Trophoblast cell (in vitro differentiated cells and primary cell): ENCODE measurements at regions not wholly inside any gene's neighbourhood (a gene's known extent, or its start where the extent isn't known, plus 50 kb on each side); places are given as distances from the start of the nearest gene placed in this dataset.
"Not testable (repeated sequence)": the region's sequence is repeated elsewhere in the genome, so short reads cannot be mapped to it uniquely, and the experiment has no call there.

Experiments used
- DNase-seq, 2 donors: peaks; one replicate each; pipeline ENCODE4 v3.0.0-alpha.2; 2016
- H2AFZ ChIP-seq: 2 replicates; pipeline ENCODE4 v1.6.1; 2013; ENCODE audit warnings: low read length, moderate library complexity, mild to moderate bottlenecking; ENCODE audit not compliant: insufficient read depth, poor library complexity
- H2AK5ac ChIP-seq: 2 replicates; pipeline ENCODE4 v1.6.1; 2013; ENCODE audit warnings: mild to moderate bottlenecking, low read length
- H2BK120ac ChIP-seq: 2 replicates; pipeline ENCODE4 v1.6.1; 2013; ENCODE audit warnings: low read length, mild to moderate bottlenecking, moderate library complexity; ENCODE audit not compliant: insufficient read depth, poor library complexity
- H2BK12ac ChIP-seq: 2 replicates; pipeline ENCODE4 v1.6.1; 2013; ENCODE audit warnings: mild to moderate bottlenecking, low read length, moderate library complexity
- H2BK5ac ChIP-seq: 2 replicates; pipeline ENCODE4 v1.6.1; 2013; ENCODE audit warnings: low read length, low read depth, moderate library complexity, mild to moderate bottlenecking; ENCODE audit not compliant: poor library complexity
- H3K14ac ChIP-seq: 2 replicates; pipeline ENCODE4 v1.6.1; 2013; ENCODE audit warnings: mild to moderate bottlenecking, low read length
- H3K18ac ChIP-seq: 2 replicates; pipeline ENCODE4 v1.6.1; 2013; ENCODE audit warnings: mild to moderate bottlenecking, low read length
- H3K23ac ChIP-seq: 2 replicates; pipeline ENCODE4 v1.6.1; 2013; ENCODE audit warnings: low read length
- H3K27ac ChIP-seq: 2 replicates; pipeline ENCODE4 v1.5.1; 2013; ENCODE audit warnings: low read depth, mild to moderate bottlenecking, inconsistent platforms, low read length, moderate library complexity
- H3K27me3 ChIP-seq: 2 replicates; pipeline ENCODE4 v1.6.1; 2013; ENCODE audit warnings: inconsistent platforms, mild to moderate bottlenecking, low read length, moderate library complexity; ENCODE audit not compliant: insufficient read depth
- H3K36me3 ChIP-seq, 2 experiments: 1 replicate in 1 of 2; 2 replicates in 1 of 2; pipeline ENCODE4 v1.6.1; 2013; ENCODE audit warnings: low read length in 2 of 2, mild to moderate bottlenecking in 2 of 2, moderate library complexity in 1 of 2; ENCODE audit not compliant: insufficient read depth in 2 of 2, control insufficient read depth in 1 of 2
- H3K4ac ChIP-seq: 2 replicates; pipeline ENCODE4 v1.6.1; 2013; ENCODE audit warnings: low read depth, mild to moderate bottlenecking, low read length, moderate library complexity
- H3K4me1 ChIP-seq, 2 experiments: 1 replicate in 1 of 2; 2 replicates in 1 of 2; pipeline ENCODE4 v1.6.1; 2013; ENCODE audit warnings: low read length in 2 of 2, mild to moderate bottlenecking in 2 of 2, moderate library complexity in 1 of 2; ENCODE audit not compliant: insufficient read depth in 2 of 2, control insufficient read depth in 1 of 2
- H3K4me2 ChIP-seq: 2 replicates; pipeline ENCODE4 v1.6.1; 2013; ENCODE audit warnings: inconsistent platforms, mild to moderate bottlenecking, low read length, moderate library complexity
- H3K4me3 ChIP-seq: 2 replicates; pipeline ENCODE4 v1.5.1; 2013; ENCODE audit warnings: mild to moderate bottlenecking, low read depth, low read length, inconsistent platforms
- H3K79me1 ChIP-seq: one replicate; pipeline ENCODE4 v1.6.1; 2013; ENCODE audit warnings: low read length
- H3K79me2 ChIP-seq: 2 replicates; pipeline ENCODE4 v1.6.1; 2013; ENCODE audit warnings: low read length, mild to moderate bottlenecking; ENCODE audit not compliant: control insufficient read depth, insufficient read depth, poor library complexity
- H3K9ac ChIP-seq: 2 replicates; pipeline ENCODE4 v1.6.1; 2013; ENCODE audit warnings: mild to moderate bottlenecking, low read length
- H3K9me3 ChIP-seq: 2 replicates; pipeline ENCODE4 v1.6.1; 2013; ENCODE audit warnings: low read depth, mild to moderate bottlenecking, control low read depth, inconsistent platforms, low read length; ENCODE audit not compliant: insufficient read depth
- H4K12ac ChIP-seq: 2 replicates; pipeline ENCODE4 v1.6.1; 2013; ENCODE audit warnings: low read depth, mild to moderate bottlenecking, low read length, moderate library complexity
- H4K8ac ChIP-seq: 2 replicates; pipeline ENCODE4 v1.6.1; 2013; ENCODE audit warnings: low read depth, mild to moderate bottlenecking, low read length, moderate library complexity
- H4K91ac ChIP-seq: one replicate; pipeline ENCODE4 v1.6.1; 2013; ENCODE audit warnings: low read depth, mild to moderate bottlenecking, low read length, moderate library complexity
- WGBS: extraction: QIAGEN DNeasy Blood & Tissue Kit; methylation state at CpG from one replicate; pipeline ENCODE4 v1.1.7; 2013; ENCODE audit warnings: missing lambda C conversion rate; ENCODE audit not compliant: insufficient read length, insufficient coverage; ENCODE audit errors: extremely low coverage; 5-methylcytosine and 5-hydroxymethylcytosine counted together

DNA sequence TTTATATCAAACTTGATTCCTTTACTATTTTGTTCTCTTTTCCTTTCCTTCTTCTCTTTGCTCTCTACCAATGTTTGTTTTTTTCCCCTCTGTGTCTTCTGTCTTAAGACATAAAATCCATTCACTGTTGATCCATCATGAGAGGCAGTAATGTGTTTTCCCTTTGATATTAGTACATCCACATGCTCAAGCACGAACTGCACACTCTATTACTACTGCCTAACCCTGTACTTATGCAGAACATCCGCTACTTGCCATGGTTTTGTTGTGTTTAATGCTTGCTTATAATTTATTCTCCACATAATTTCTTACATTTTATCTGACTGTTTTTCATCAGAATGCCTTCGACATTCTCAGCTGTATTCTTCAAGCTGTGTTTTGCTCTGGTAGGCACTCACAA, 159.0 kb upstream of the PCDH9 start:
- no peak overlapping the region for H3K9ac ChIP-seq
- no peak overlapping the region for H3K4me2 ChIP-seq
- no peak for DNase-seq
- H4K91ac ChIP-seq = no peak overlapping the region
- H2BK120ac ChIP-seq = no peak overlapping the region
- WGBS = no CpG with 5 or more reads among the region's 3 CpGs
- no peak overlapping the region for H3K27ac ChIP-seq
- H2AK5ac ChIP-seq = no peak overlapping the region
- no peaks in the 10 kb centered on the region for H3K9me3 ChIP-seq
- no peak overlapping the region for H2BK12ac ChIP-seq
- H3K18ac ChIP-seq = no peak overlapping the region
- H2BK5ac ChIP-seq = no peak overlapping the region
- H4K12ac ChIP-seq = no peak overlapping the region
- H2AFZ ChIP-seq = no peak overlapping the region
- no peak overlapping the region for H3K4ac ChIP-seq
- H3K23ac ChIP-seq = no peak overlapping the region
- no peak overlapping the region for H3K4me3 ChIP-seq
- no peaks in the 10 kb centered on the region for H3K79me1 ChIP-seq
- no peak overlapping the region for H3K14ac ChIP-seq
- H3K36me3 ChIP-seq = no peaks in the 10 kb centered on the region
- no peak overlapping the region for H4K8ac ChIP-seq
- H3K79me2 ChIP-seq = no peaks in the 10 kb centered on the region
- no peaks in the 10 kb centered on the region for H3K27me3 ChIP-seq
- H3K4me1 ChIP-seq = no peaks in the 10 kb centered on the region

DNA sequence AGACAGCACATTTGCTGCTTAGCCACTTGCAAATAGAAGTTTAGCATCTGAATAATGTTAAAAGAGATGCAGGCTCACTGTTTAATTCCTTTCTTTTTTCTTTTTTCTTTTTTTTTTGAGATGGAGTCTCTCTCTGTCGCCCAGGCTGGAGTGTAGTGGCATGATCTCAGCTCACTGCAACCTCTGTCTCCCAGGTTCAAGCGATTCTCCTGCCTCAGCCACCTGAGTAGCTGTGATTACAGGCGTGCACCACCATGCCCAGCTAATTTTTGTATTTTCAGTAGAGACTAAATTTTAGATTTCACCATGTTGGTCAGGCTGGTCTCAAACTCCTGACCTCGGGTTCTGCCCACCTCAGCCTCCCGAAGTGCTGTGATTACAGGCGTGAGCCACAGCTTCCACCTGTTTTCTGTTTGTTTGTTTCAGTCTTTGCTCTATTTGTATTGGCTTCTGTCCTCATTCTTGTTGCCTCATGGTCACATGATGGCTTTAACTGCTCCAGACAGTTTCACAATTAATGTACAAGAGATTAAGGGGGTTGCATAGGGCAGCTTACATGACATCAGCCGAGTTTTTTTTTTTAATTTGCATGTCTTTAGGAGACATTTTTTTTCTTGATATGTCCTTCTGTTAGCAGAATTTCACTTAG, 153.1 kb upstream of the PCDH9 start:
- not testable (repeated sequence) for H3K4me1 ChIP-seq, H3K36me3 ChIP-seq

DNA sequence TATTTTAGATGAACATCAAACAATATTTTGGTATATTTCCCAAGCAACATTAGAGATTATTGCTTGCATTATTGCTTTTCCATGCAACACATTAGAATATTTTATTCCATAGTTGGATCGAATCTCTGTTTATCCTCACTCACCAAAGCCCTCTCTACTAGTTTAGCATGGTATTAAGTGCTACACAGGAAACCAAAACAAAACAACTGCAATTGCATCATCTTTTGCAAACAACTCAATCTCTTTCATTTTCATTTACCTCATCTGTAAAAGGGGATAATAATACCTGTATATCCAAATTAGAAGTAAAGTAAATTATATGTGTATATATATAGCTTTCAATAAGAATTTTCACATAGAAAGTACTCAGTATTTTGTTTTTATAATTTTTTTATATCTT, 147.8 kb upstream of the PCDH9 start:
- Histone ChIP-seq H4K8ac (no peak overlapping the region), H2BK120ac (no peak overlapping the region), H3K9me3 (no peaks in the 10 kb centered on the region), H3K4ac (no peak overlapping the region), H3K14ac (no peak overlapping the region), H3K36me3 (no peaks in the 10 kb centered on the region), H2BK5ac (no peak overlapping the region), H3K4me3 (no peak overlapping the region), H3K27me3 (no peaks in the 10 kb centered on the region), H2BK12ac (no peak overlapping the region), H3K79me1 (no peaks in the 10 kb centered on the region), H2AK5ac (no peak overlapping the region), H4K12ac (no peak overlapping the region), H3K9ac (no peak overlapping the region), H3K18ac (no peak overlapping the region), H3K23ac (no peak overlapping the region), H4K91ac (no peak overlapping the region), H3K27ac (no peak overlapping the region), H3K4me1 (no peaks in the 10 kb centered on the region), H3K79me2 (no peaks in the 10 kb centered on the region), H3K4me2 (no peak overlapping the region), H2AFZ (no peak overlapping the region)
- no peak for DNase-seq
- no CpG with 5 or more reads among the region's 1 CpG for WGBS

More for the DNA sequence above, 153.1 kb upstream of the PCDH9 start:
- not testable (repeated sequence) for H3K79me2 ChIP-seq, H3K4me2 ChIP-seq, H3K9me3 ChIP-seq, H3K27ac ChIP-seq, H3K4ac ChIP-seq, H4K8ac ChIP-seq, H3K23ac ChIP-seq, H3K18ac ChIP-seq, DNase-seq, H3K9ac ChIP-seq, H4K91ac ChIP-seq, H2AK5ac ChIP-seq, H3K14ac ChIP-seq, H3K4me3 ChIP-seq, H4K12ac ChIP-seq, H3K79me1 ChIP-seq, H3K27me3 ChIP-seq, H2BK12ac ChIP-seq, H2AFZ ChIP-seq, H2BK5ac ChIP-seq, H2BK120ac ChIP-seq
- no CpG with 5 or more reads among the region's 7 CpGs for WGBS

GRCh38 chr13:67374391-67374790, 144.3 kb upstream of the PCDH9 start:
- Histone ChIP-seq H3K9me3 (no peaks in the 10 kb centered on the region), H3K14ac (no peak overlapping the region), H4K91ac (no peak overlapping the region), H3K27me3 (no peaks in the 10 kb centered on the region), H3K23ac (no peak overlapping the region), H4K8ac (no peak overlapping the region), H2AFZ (no peak overlapping the region), H3K36me3 (no peaks in the 10 kb centered on the region), H3K18ac (no peak overlapping the region), H3K4me3 (no peak overlapping the region), H3K4ac (no peak overlapping the region), H2BK12ac (no peak overlapping the region), H3K27ac (no peak overlapping the region), H3K4me2 (no peak overlapping the region), H4K12ac (no peak overlapping the region), H2BK5ac (no peak overlapping the region), H3K79me1 (no peaks in the 10 kb centered on the region), H2AK5ac (no peak overlapping the region), H3K9ac (no peak overlapping the region), H2BK120ac (no peak overlapping the region), H3K79me2 (no peaks in the 10 kb centered on the region), H3K4me1 (no peaks in the 10 kb centered on the region)
- DNase-seq = no peak
- WGBS = no CpG with 5 or more reads among the region's 1 CpG
